Pancreas (tissue), 10 donors: ENCODE measurements at regions not wholly inside any gene's neighbourhood (a gene's known extent, or its start where the extent isn't known, plus 50 kb on each side); places are given as distances from the start of the nearest gene placed in this dataset.

Source experiments
- ATAC-seq, 4 donors: fragments of 200-7000 bp; cut with Tn5 transposase; one replicate each; pipeline versions ENCODE4 v1.8.0 to v1.9.1; 2020; ENCODE audit warnings: mild to moderate bottlenecking in 4 of 4, moderate library complexity in 4 of 4
- DNase-seq, 6 donors: peaks; one replicate each; pipeline ENCODE4 v3.0.0-alpha.2; 2020
- FAIRE-seq: peaks from 2 replicates; lab custom pipeline; 2012; peaks lifted over from hg19 to GRCh38; lab: Jason Lieb, UNC
- H3K27ac ChIP-seq, 4 donors: fragments of 200-600 bp; sonication (generic); 1 replicate in 3 of 4; 2 replicates in 1 of 4; pipeline versions ENCODE4 v1.5.0 to v1.8.0; 2020
- H3K27me3 ChIP-seq, 4 donors: fragments of 200-600 bp; one replicate each; pipeline ENCODE4 v1.8.0; 2021
- H3K36me3 ChIP-seq, 3 donors: fragments of 200-600 bp; sonication (generic) in 1 of 3; one replicate each; pipeline versions ENCODE4 v1.5.0 to v1.8.0; 2020 to 2021
- H3K4me1 ChIP-seq, 3 donors: fragments of 200-600 bp; one replicate each; pipeline ENCODE4 v1.8.0; 2021
- H3K4me3 ChIP-seq, 4 donors: fragments of 200-600 bp; sonication (generic) in 2 of 4; one replicate each; pipeline versions ENCODE4 v1.5.0 to v1.8.0; 2020 to 2021
- H3K9me3 ChIP-seq, 4 donors: fragments of 200-600 bp; one replicate each; pipeline ENCODE4 v1.8.0; 2021
- CTCF ChIP-seq, 4 donors: fragments of 200-600 bp; sonication (generic) in 3 of 4; IDR thresholded peaks; one replicate each; pipeline versions ENCODE4 v1.5.0 to v1.8.0; 2021; ENCODE audit warnings: antibody characterized with exemption in 4 of 4
- WGBS, 2 donors: extraction: QIAGEN DNeasy Blood & Tissue Kit; methylation state at CpG; one replicate each; pipeline ENCODE4 v1.1.7; 2013; 5-methylcytosine and 5-hydroxymethylcytosine counted together
- intact Hi-C, 3 donors: fragments of 100-400 bp; cut with DNase I; formaldehyde crosslinking; loops; one replicate each; pipeline versions ENCODE4 v1.11.1 to v1.14.2; 2022
- donor health status: healthy with polysubstance abuse.
- donor health status: DM: no; HTN: no; CAD: no; lungs with moderate emphysema.
- donor health status: DM: no; HTN: no; CAD: no.
- donor health status: control.
- donor health status: control.
- donor health status: Bipolar disorder and iron deficiency.
- donor health status: DM: yes; HTN: yes; CAD: no.
- donor health status: DM: no; HTN: no; CAD: no.
- donor health status: DM: no; HTN: no; CAD: no.
- donor health status: DM: yes; HTN: yes; CAD: no.

GRCh38 chr4:41483771-41484170, 54.2 kb upstream of the LIMCH1 start:
- H3K27me3 ChIP-seq = no peaks in the 10 kb centered on the region
- intact Hi-C loops = no loop called here
- no peak for TF ChIP-seq CTCF (IDR thresholded peaks at IDR 0.05)
- no peak overlapping the region for H3K27ac ChIP-seq
- no peaks in the 10 kb centered on the region for H3K9me3 ChIP-seq
- DNase-seq (no peak), ATAC-seq (no peak), FAIRE-seq (no peak)
- no peaks in the 10 kb centered on the region for H3K4me1 ChIP-seq
- H3K36me3 ChIP-seq = no peaks in the 10 kb centered on the region
- WGBS, 2 donors = 94 to 96% methylated on average over 1 of the region's 1 CpG
- no peak overlapping the region for H3K4me3 ChIP-seq

- H3K9me3 ChIP-seq = no peaks in the 10 kb centered on the region
- intact Hi-C loops = no loop called here
- 49 to 71% methylated on average over 1 of the region's 1 CpG for WGBS, 2 donors
- no peak for TF ChIP-seq CTCF (IDR thresholded peaks at IDR 0.05)
- H3K27me3 ChIP-seq = no peaks in the 10 kb centered on the region
- no peak overlapping the region for H3K27ac ChIP-seq
- no peak overlapping the region for H3K4me3 ChIP-seq
- no peak for FAIRE-seq
- no peaks in the 10 kb centered on the region for H3K36me3 ChIP-seq
- no peak for DNase-seq
- no peaks in the 10 kb centered on the region for H3K4me1 ChIP-seq
- ATAC-seq = no peak
Observed at GRCh38 chr4:41485041-41485440, 52.9 kb upstream of the LIMCH1 start.

GRCh38 chr4:41487868-41488440, 50.0 kb upstream of the LIMCH1 start:
- H3K9me3 ChIP-seq = no peaks in the 10 kb centered on the region
- 70 to 73% methylated on average over 4 of the region's 4 CpGs for whole genome bisulfite sequencing, 2 donors
- H3K4me3 ChIP-seq = no peak overlapping the region
- TF ChIP-seq CTCF (IDR thresholded peaks at IDR 0.05) = no peak
- DNase-seq (no peak), ATAC-seq (no peak), FAIRE-seq (no peak)
- no peaks in the 10 kb centered on the region for H3K27me3 ChIP-seq
- no peak overlapping the region for H3K27ac ChIP-seq
- intact Hi-C loops = no loop called here
- no peaks in the 10 kb centered on the region for H3K36me3 ChIP-seq
- H3K4me1 ChIP-seq = no peaks in the 10 kb centered on the region
